GM10266 (cell line): ENCODE measurements at regions not wholly inside any gene's neighbourhood (a gene's known extent, or its start where the extent isn't known, plus 50 kb on each side); places are given as distances from the start of the nearest gene placed in this dataset.
"Not testable (repeated sequence)": the region's sequence is repeated elsewhere in the genome, so short reads cannot be mapped to it uniquely, and the experiment has no call there.

Experiments
- DNase-seq: peaks from one replicate; pipeline ENCODE4 v3.0.0; 2012; ENCODE audit errors: extremely low spot score
- TF ChIP-seq, protein P1 (sequence below): IDR thresholded peaks from 2 replicates; pipeline ENCODE4 v1.5.1; 2012; ENCODE audit warnings: mild to moderate bottlenecking, low read depth; ENCODE audit not compliant: control insufficient read depth, insufficient read depth; ENCODE audit errors: missing control alignments

DNA sequence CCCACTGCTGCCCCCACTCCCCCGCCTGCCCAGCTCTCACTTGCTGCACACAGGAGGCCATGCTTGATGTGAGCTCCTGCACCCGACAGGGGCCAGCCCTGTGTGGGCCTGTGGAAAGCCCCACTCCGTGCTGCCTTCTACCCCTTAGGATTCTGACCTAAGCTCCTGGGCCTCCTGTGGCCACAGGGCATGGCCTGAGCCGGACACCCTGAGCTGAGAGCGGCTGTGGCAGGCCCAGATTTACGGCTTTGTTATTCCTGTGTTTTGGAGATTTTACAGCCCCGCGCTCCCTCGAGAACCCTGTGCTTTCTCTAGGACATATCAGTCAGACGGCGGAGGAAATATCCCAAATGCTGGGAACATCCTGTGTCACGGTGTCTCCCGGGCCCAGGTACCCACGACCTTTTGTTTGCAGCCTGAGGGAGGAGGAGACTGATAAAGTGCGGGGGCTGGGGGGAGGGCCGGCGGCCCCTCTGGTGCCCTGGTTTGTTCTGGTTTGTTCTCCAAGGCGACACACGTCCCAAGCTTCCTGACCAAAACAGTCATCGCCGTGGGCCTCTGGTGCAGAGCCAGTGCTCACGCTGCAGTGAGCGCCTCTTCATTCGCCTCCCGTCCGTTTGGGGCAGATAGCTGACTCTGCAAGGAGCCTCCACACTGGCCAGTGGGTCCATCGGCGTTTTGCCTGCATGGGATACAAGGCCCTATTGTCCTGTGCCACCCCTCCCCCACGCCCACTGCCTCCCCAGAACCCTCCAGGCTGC is 363.4 kb downstream of the C16orf95 start:
- DNase-seq: no peak
- TF ChIP-seq, protein P1, sequence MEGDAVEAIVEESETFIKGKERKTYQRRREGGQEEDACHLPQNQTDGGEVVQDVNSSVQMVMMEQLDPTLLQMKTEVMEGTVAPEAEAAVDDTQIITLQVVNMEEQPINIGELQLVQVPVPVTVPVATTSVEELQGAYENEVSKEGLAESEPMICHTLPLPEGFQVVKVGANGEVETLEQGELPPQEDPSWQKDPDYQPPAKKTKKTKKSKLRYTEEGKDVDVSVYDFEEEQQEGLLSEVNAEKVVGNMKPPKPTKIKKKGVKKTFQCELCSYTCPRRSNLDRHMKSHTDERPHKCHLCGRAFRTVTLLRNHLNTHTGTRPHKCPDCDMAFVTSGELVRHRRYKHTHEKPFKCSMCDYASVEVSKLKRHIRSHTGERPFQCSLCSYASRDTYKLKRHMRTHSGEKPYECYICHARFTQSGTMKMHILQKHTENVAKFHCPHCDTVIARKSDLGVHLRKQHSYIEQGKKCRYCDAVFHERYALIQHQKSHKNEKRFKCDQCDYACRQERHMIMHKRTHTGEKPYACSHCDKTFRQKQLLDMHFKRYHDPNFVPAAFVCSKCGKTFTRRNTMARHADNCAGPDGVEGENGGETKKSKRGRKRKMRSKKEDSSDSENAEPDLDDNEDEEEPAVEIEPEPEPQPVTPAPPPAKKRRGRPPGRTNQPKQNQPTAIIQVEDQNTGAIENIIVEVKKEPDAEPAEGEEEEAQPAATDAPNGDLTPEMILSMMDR: no peak

DNA sequence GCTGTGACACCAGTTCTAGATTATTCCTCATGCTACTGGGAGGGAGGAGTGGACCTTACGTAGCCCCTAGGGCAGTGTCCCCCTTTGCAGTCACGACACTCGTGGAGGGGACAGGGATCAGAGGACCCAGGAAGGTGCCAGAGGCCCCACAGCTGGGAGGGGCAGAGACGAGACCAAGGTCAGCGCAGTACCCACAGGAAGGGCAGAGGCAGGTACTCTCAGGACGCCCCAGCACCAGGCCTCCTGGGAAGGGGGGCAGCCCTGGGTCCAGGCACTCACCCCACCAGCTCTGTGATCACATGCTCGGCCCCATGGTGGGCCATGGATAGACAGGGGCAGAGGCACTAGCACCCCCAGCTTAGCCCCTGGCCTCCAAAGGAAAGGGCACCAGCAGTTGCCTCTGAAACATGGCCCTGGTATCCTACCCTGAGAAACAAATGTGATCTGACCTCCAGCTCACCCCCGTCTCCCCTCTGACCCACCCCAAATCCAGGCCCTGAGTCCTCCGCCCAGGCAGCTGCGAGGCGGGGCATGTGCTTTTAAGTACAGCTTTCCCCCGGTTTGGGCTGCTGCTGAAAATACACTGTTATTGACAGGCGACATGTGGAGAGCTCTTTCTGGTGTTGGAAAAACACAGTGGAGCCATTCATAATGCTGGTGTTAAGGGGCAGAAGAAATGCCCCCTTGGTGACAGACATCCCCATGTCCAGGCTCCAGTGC is 361.9 kb downstream of the C16orf95 start:
- TF ChIP-seq, protein P1: no peak
- DNase-seq: no peak

GRCh38 chr16:86956437-86956836 is 360.8 kb downstream of the C16orf95 start:
- no peak for DNase-seq
- TF ChIP-seq, protein P1: no peak

DNA sequence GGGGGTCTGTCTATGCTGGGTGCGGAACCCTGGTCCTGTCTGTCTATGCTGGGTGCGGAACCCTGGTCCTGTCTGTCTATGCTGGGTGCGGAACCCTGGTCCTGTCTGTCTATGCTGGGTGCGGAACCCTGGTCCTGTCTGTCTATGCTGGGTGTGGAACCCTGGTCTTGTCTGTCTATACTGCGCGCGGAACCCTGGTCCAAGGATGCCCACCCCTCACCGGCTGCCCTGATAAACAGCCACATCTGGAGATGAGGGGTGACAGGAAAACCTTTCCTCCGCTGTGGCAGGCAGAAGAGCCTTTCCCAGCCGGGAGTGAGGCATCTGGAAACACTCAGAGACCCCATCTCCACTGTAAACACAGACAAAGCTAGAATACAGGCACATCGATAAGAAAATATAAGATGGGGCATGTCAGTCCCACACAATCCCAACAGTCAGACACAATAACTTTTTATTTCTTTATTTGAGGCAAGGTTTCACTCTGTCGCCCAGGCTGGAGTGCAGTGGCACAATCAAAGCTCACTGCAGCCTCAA is 359.5 kb downstream of the C16orf95 start:
- not testable (repeated sequence) for DNase-seq

DNA sequence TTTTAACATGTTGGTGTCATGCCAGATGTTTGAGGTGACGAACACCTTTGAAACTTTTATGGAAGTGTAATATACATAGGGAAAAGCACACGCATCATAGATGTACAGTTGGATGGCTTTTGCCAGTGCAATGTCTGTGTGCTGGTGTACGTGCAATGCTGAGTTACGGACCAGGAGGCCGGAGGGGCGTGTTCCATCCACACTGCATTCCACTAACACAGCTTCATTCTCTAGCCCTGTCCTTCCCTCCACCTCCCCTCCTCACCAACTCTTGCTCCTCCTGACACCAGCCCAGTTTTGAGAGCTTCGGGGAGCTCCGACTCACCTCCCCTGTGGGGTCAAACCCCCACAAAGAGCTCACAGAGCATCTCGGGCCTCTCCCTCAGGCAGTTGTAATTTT is 358.8 kb downstream of the C16orf95 start:
- TF ChIP-seq, protein P1: no peak
- DNase-seq: no peak

DNA sequence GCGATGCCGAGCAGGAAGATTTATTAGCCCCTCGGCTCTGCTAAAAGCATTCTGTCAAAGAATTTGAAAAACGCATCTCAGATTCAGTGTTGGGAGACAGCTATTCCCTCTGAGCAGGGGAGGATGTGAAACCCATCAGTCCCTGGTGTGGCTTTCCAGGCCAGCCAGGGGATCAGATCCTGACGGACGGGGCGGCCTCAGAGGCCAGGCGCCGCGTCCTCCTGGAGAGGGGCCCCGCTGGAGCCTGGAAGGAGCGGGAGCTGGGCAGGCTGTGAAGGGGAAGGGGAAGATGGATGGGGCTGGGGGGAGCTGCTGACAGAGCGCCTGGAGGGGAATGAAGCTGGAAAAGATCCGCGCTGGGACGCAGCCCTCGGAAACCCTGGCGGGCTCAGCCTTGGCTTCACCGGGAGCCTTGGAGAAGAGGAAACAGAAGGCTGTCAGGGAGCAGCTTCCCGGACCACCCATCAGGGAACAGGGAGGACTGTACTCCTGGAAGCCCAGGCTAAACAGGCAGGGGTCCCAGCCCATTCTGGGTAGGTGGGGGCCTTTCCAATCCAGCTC is 358.0 kb downstream of the C16orf95 start:
- TF ChIP-seq, protein P1: no peak
- no peak for DNase-seq

GRCh38 chr16:86959729-86960128 is 357.5 kb downstream of the C16orf95 start:
- TF ChIP-seq, protein P1: no peak
- no peak for DNase-seq
